Activated CD8-positive, alpha-beta T cell treated with anti-CD3 and anti-CD28 coated beads, Interleukin-2, amount 10 ng/mL, durations not matched to agents 7 days and 5 days (primary cell): ENCODE measurements at regions not wholly inside any gene's neighbourhood (a gene's known extent, or its start where the extent isn't known, plus 50 kb on each side); places are given as distances from the start of the nearest gene placed in this dataset.

Source experiments
- ATAC-seq: fragments of 150-1000 bp; cut with Tn5 transposase; one replicate; pipeline ENCODE4 v1.10.0; 2021; ENCODE audit warnings: moderate library complexity
- CTCF ChIA-PET: fragments of 350-600 bp; sonication (Branson Sonifier 250); formaldehyde crosslinking; loops from one replicate; lab custom pipeline; 2021; ENCODE audit warnings: antibody characterized with exemption; lab: Charles Lee
- POLR2A ChIA-PET: fragments of 350-600 bp; sonication (Branson Sonifier 250); formaldehyde crosslinking; loops from one replicate; lab custom pipeline; 2021; ENCODE audit warnings: antibody characterized with exemption; lab: Charles Lee
- DNase-seq: peaks from one replicate; pipeline ENCODE4 v3.0.0-alpha.2; 2020
- H3K27ac Mint-ChIP-seq: one replicate; pipeline ENCODE4 v1.8.0; 2021; ENCODE audit warnings: mild to moderate bottlenecking, mixed read lengths
- H3K27me3 Mint-ChIP-seq: one replicate; pipeline ENCODE4 v1.8.0; 2021; ENCODE audit warnings: low read depth, mixed read lengths
- H3K36me3 Mint-ChIP-seq: one replicate; pipeline ENCODE4 v1.8.0; 2021; ENCODE audit warnings: low read depth, mixed read lengths
- H3K4me1 Mint-ChIP-seq: one replicate; pipeline ENCODE4 v1.8.0; 2021; ENCODE audit warnings: low read depth, mixed read lengths
- H3K4me3 Mint-ChIP-seq: one replicate; pipeline ENCODE4 v1.8.0; 2021; ENCODE audit warnings: mild to moderate bottlenecking, mixed read lengths
- H3K9me3 Mint-ChIP-seq: one replicate; pipeline ENCODE4 v1.8.0; 2022; ENCODE audit warnings: mixed read lengths; ENCODE audit not compliant: insufficient read depth

- Mint-ChIP-seq H3K9me3 (no peaks in the 10 kb centered on the region), H3K27me3 (no peaks in the 10 kb centered on the region), H3K4me3 (no peak overlapping the region), H3K36me3 (no peaks in the 10 kb centered on the region), H3K4me1 (no peaks in the 10 kb centered on the region), H3K27ac (no peak overlapping the region)
- CTCF ChIA-PET, result no interaction called here
- POLR2A ChIA-PET, result no interaction called here
- ATAC-seq (no peak), DNase-seq (no peak)
These were observed 102.5 kb upstream of the PIEZO2 start for GRCh38 chr18:11251891-11252270.

- DNase-seq (no peak), ATAC-seq (no peak)
- H3K27me3 Mint-ChIP-seq, result no peaks in the 10 kb centered on the region
- no peaks in the 10 kb centered on the region for H3K4me1 Mint-ChIP-seq
- H3K4me3 Mint-ChIP-seq, result no peak overlapping the region
- no peak overlapping the region for H3K27ac Mint-ChIP-seq
- no peaks in the 10 kb centered on the region for H3K9me3 Mint-ChIP-seq
- ChIA-PET CTCF (no interaction called here), POLR2A (no interaction called here)
- H3K36me3 Mint-ChIP-seq, result no peaks in the 10 kb centered on the region
These were observed 102.0 kb upstream of the PIEZO2 start for GRCh38 chr18:11251229-11251890.

GRCh38 chr18:11249391-11249790, 100.0 kb upstream of the PIEZO2 start:
- DNase-seq, result no peak
- no peaks in the 10 kb centered on the region for H3K27me3 Mint-ChIP-seq
- H3K4me1 Mint-ChIP-seq, result no peaks in the 10 kb centered on the region
- ATAC-seq, result no peak
- CTCF ChIA-PET, result no interaction called here
- no peaks in the 10 kb centered on the region for H3K9me3 Mint-ChIP-seq
- POLR2A ChIA-PET, result interaction anchor here (0.7 kb wide), 1 partner anchor 40 kb away, joined by 3 read pairs; no protein-coding TSS in a partner anchor
- no peak overlapping the region for H3K4me3 Mint-ChIP-seq
- no peaks in the 10 kb centered on the region for H3K36me3 Mint-ChIP-seq
- H3K27ac Mint-ChIP-seq, result no peak overlapping the region

- DNase-seq (no peak), ATAC-seq (no peak)
- Mint-ChIP-seq H3K36me3 (no peaks in the 10 kb centered on the region), H3K27ac (no peak overlapping the region), H3K4me1 (no peaks in the 10 kb centered on the region), H3K4me3 (no peak overlapping the region), H3K27me3 (no peaks in the 10 kb centered on the region), H3K9me3 (no peaks in the 10 kb centered on the region)
- ChIA-PET CTCF (no interaction called here), POLR2A (no interaction called here)
These were observed 98.1 kb upstream of the PIEZO2 start for GRCh38 chr18:11247381-11247970.

GRCh38 chr18:11246495-11247300, 97.3 kb upstream of the PIEZO2 start:
- Mint-ChIP-seq H3K4me3 (no peak overlapping the region), H3K36me3 (no peaks in the 10 kb centered on the region), H3K4me1 (no peaks in the 10 kb centered on the region), H3K27me3 (no peaks in the 10 kb centered on the region), H3K9me3 (no peaks in the 10 kb centered on the region), H3K27ac (no peak overlapping the region)
- no peak for ATAC-seq
- ChIA-PET POLR2A (no interaction called here), CTCF (no interaction called here)
- no peak for DNase-seq

GRCh38 chr18:11245879-11246278, 96.5 kb upstream of the PIEZO2 start:
- H3K36me3 Mint-ChIP-seq, result no peaks in the 10 kb centered on the region
- no peak overlapping the region for H3K4me3 Mint-ChIP-seq
- POLR2A ChIA-PET, result no interaction called here
- no peak for ATAC-seq
- no peaks in the 10 kb centered on the region for H3K9me3 Mint-ChIP-seq
- no peaks in the 10 kb centered on the region for H3K27me3 Mint-ChIP-seq
- H3K4me1 Mint-ChIP-seq, result no peaks in the 10 kb centered on the region
- no peak overlapping the region for H3K27ac Mint-ChIP-seq
- CTCF ChIA-PET, result no interaction called here
- DNase-seq, result no peak

GRCh38 chr18:11237484-11237883, 88.1 kb upstream of the PIEZO2 start:
- H3K9me3 Mint-ChIP-seq, result no peaks in the 10 kb centered on the region
- ChIA-PET POLR2A (no interaction called here), CTCF (no interaction called here)
- no peak overlapping the region for H3K4me3 Mint-ChIP-seq
- H3K27me3 Mint-ChIP-seq, result no peaks in the 10 kb centered on the region
- ATAC-seq, result no peak
- H3K36me3 Mint-ChIP-seq, result no peaks in the 10 kb centered on the region
- no peak for DNase-seq
- H3K27ac Mint-ChIP-seq, result no peak overlapping the region
- H3K4me1 Mint-ChIP-seq, result no peaks in the 10 kb centered on the region

- no peak for DNase-seq
- H3K4me3 Mint-ChIP-seq, result no peak overlapping the region
- no peak for ATAC-seq
- no peaks in the 10 kb centered on the region for H3K9me3 Mint-ChIP-seq
- no peaks in the 10 kb centered on the region for H3K4me1 Mint-ChIP-seq
- POLR2A ChIA-PET, result no interaction called here
- CTCF ChIA-PET, result no interaction called here
- H3K27me3 Mint-ChIP-seq, result no peaks in the 10 kb centered on the region
- H3K36me3 Mint-ChIP-seq, result no peaks in the 10 kb centered on the region
- H3K27ac Mint-ChIP-seq, result no peak overlapping the region
These were observed 87.7 kb upstream of the PIEZO2 start for GRCh38 chr18:11237066-11237465.

- Mint-ChIP-seq H3K4me3 (no peak overlapping the region), H3K27ac (no peak overlapping the region), H3K36me3 (no peaks in the 10 kb centered on the region), H3K27me3 (no peaks in the 10 kb centered on the region), H3K9me3 (no peaks in the 10 kb centered on the region), H3K4me1 (no peaks in the 10 kb centered on the region)
- ChIA-PET POLR2A (no interaction called here), CTCF (no interaction called here)
- ATAC-seq (no peak), DNase-seq (no peak)
These were observed 74.8 kb upstream of the PIEZO2 start for GRCh38 chr18:11224153-11224552.

- H3K4me3 Mint-ChIP-seq, result no peak overlapping the region
- no peak for ATAC-seq
- H3K4me1 Mint-ChIP-seq, result no peaks in the 10 kb centered on the region
- no peak for DNase-seq
- H3K9me3 Mint-ChIP-seq, result no peaks in the 10 kb centered on the region
- no peak overlapping the region for H3K27ac Mint-ChIP-seq
- H3K27me3 Mint-ChIP-seq, result no peaks in the 10 kb centered on the region
- CTCF ChIA-PET, result no interaction called here
- H3K36me3 Mint-ChIP-seq, result no peaks in the 10 kb centered on the region
- POLR2A ChIA-PET, result no interaction called here
These were observed 70.2 kb upstream of the PIEZO2 start for GRCh38 chr18:11219571-11219970.

GRCh38 chr18:11215216-11215615, 65.8 kb upstream of the PIEZO2 start:
- DNase-seq, result no peak
- POLR2A ChIA-PET, result no interaction called here
- no peak overlapping the region for H3K27ac Mint-ChIP-seq
- ATAC-seq, result no peak
- H3K4me3 Mint-ChIP-seq, result no peak overlapping the region
- H3K4me1 Mint-ChIP-seq, result no peaks in the 10 kb centered on the region
- H3K9me3 Mint-ChIP-seq, result no peaks in the 10 kb centered on the region
- CTCF ChIA-PET, result no interaction called here
- no peaks in the 10 kb centered on the region for H3K36me3 Mint-ChIP-seq
- no peaks in the 10 kb centered on the region for H3K27me3 Mint-ChIP-seq

GRCh38 chr18:11204020-11204419, 54.7 kb upstream of the PIEZO2 start:
- Mint-ChIP-seq H3K36me3 (no peaks in the 10 kb centered on the region), H3K4me1 (no peaks in the 10 kb centered on the region), H3K4me3 (no peak overlapping the region), H3K27me3 (no peaks in the 10 kb centered on the region), H3K9me3 (no peaks in the 10 kb centered on the region), H3K27ac (no peak overlapping the region)
- ATAC-seq (no peak), DNase-seq (no peak)
- CTCF ChIA-PET, result no interaction called here
- POLR2A ChIA-PET, result no interaction called here
